A673 (cell line): ENCODE measurements at regions not wholly inside any gene's neighbourhood (a gene's known extent, or its start where the extent isn't known, plus 50 kb on each side); places are given as distances from the start of the nearest gene placed in this dataset.

Experiments used
- CTCF ChIP-seq: fragments of 300-800, 200-600 bp; sonication (generic); conservative IDR thresholded peaks from 2 replicates; pipeline ENCODE4 v1.5.1; 2017; ENCODE audit warnings: low read depth, mild to moderate bottlenecking, antibody characterized with exemption, low read length, moderate library complexity, mixed read lengths
- EZH2 ChIP-seq: fragments of 200-600 bp; sonication (generic); IDR thresholded peaks from 2 replicates; pipeline ENCODE4 v1.6.1; 2017; ENCODE audit warnings: borderline replicate concordance, low read depth, mild to moderate bottlenecking, mixed read lengths, antibody characterized with exemption, low read length; ENCODE audit not compliant: poor library complexity, severe bottlenecking

DNA sequence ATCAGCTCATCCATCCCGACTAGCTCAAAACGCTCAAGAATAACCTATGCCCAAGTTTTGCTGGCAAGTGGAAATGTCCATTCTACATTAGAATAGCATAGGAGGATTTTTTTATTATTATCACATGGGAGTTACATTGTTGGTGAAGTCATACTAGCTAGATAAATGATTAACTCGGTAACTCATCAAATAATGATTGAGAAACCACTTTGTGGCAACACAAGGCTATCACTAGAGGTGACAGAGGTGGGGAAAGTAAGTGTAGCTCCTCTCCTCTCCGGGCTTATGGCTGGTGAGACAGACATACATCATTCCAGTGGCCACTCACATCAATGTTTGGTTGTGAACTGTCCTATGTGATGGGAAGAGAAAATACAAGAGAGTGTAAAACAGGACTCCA, 161.6 kb downstream of the ZIC5 start:
- TF ChIP-seq EZH2, result no peak
- no peak for TF ChIP-seq CTCF
